MM.1S (cell line): ENCODE measurements at regions not wholly inside any gene's neighbourhood (a gene's known extent, or its start where the extent isn't known, plus 50 kb on each side); places are given as distances from the start of the nearest gene placed in this dataset.
"Not testable (repeated sequence)": the region's sequence is repeated elsewhere in the genome, so short reads cannot be mapped to it uniquely, and the experiment has no call there.

Source experiments
- CTCF ChIP-seq: fragments of 300-600 bp; sonication (generic); IDR thresholded peaks from 2 replicates; pipeline ENCODE4 v1.5.1; 2016; ENCODE audit warnings: antibody characterized with exemption, low read length, mixed read lengths
- EZH2 ChIP-seq: fragments of 300-600 bp; sonication (generic); optimal IDR thresholded peaks from 2 replicates; pipeline ENCODE3; 2017; ENCODE audit warnings: low read depth, mild to moderate bottlenecking, antibody characterized with exemption, low read length, mixed read lengths

DNA sequence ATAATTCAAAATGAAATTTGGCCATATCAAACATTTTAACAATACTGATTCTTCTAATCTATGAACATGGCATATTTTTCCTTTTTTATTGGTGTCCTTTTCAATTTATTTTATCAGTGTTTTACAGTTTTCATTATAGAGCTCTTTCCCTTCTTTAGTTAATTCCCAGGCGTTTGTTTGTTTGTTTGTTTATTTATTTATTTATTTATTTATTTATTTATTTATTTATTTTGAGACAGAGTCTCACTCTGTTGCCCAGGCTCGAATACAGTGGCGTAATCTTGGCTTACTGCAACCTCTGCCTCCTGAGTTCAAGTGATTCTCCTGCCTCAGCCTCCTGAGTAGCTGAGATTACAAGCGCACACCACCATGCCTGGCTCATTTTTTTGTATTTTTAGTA is 1049.4 kb upstream of the CDH6 start:
- TF ChIP-seq CTCF, EZH2: not testable (repeated sequence)
